ENCODE measurements at regions not wholly inside any gene's neighbourhood (a gene's known extent, or its start where the extent isn't known, plus 50 kb on each side); places are given as distances from the start of the nearest gene placed in this dataset.
"Not testable (repeated sequence)": the region's sequence is repeated elsewhere in the genome, so short reads cannot be mapped to it uniquely, and the experiment has no call there.

GRCh38 chr7:3117081-3117480 is 73.4 kb upstream of the CARD11 start:
- Mint-ChIP-seq H3K36me3 (ENCODE audit: insufficient read depth) (peaks cover 9% of the 10 kb centered on the region), H3K4me3 (peak overlapping the region; percentile 75), H3K4me1 (peaks cover 73% of the 10 kb centered on the region), H3K27ac (ENCODE audit: low read depth) (peak overlapping the region; percentile 94), H3K27me3 (no peaks in the 10 kb centered on the region), H3K9me3 (peaks cover 22% of the 10 kb centered on the region)
- ATAC-seq (replicated peaks; ENCODE audit: extremely low read depth, poor library complexity, severe bottlenecking) (no peak), DNase-seq (ENCODE audit: low spot score in 2 of 2) (no peak)

GRCh38 chr7:3117488-3118231 is 74.0 kb upstream of the CARD11 start:
- Mint-ChIP-seq H3K9me3 (peaks cover 21% of the 10 kb centered on the region), H3K27me3 (no peaks in the 10 kb centered on the region), H3K4me3 (peak overlapping the region; percentile 75), H3K4me1 (peaks cover 67% of the 10 kb centered on the region), H3K27ac (ENCODE audit: low read depth) (peak overlapping the region; percentile 94), H3K36me3 (ENCODE audit: insufficient read depth) (peaks cover 8% of the 10 kb centered on the region)
- ATAC-seq (replicated peaks; ENCODE audit: extremely low read depth, poor library complexity, severe bottlenecking) (no peak), DNase-seq (ENCODE audit: low spot score in 2 of 2) (no peak)

- peak overlapping the region; percentile 32 for H3K27ac Mint-ChIP-seq (ENCODE audit: low read depth)
- H3K4me1 Mint-ChIP-seq, result peaks cover 53% of the 10 kb centered on the region
- ATAC-seq (replicated peaks; ENCODE audit: extremely low read depth, poor library complexity, severe bottlenecking); H3K36me3 Mint-ChIP-seq (ENCODE audit: insufficient read depth); H3K27me3 Mint-ChIP-seq; DNase-seq (ENCODE audit: low spot score in 2 of 2): not testable (repeated sequence)
- H3K4me3 Mint-ChIP-seq, result peak overlapping the region; percentile 36
- peaks cover 12% of the 10 kb centered on the region for H3K9me3 Mint-ChIP-seq
Measured at GRCh38 chr7:3119352-3119927, 75.8 kb upstream of the CARD11 start.

- DNase-seq (ENCODE audit: low spot score in 2 of 2), result no peak
- Mint-ChIP-seq H3K27ac (ENCODE audit: low read depth) (peak overlapping the region; percentile 32), H3K27me3 (no peaks in the 10 kb centered on the region), H3K36me3 (ENCODE audit: insufficient read depth) (peaks cover 2% of the 10 kb centered on the region), H3K4me3 (peak overlapping the region; percentile 36), H3K4me1 (peaks cover 48% of the 10 kb centered on the region), H3K9me3 (peaks cover 12% of the 10 kb centered on the region)
- no peak for ATAC-seq (replicated peaks; ENCODE audit: extremely low read depth, poor library complexity, severe bottlenecking)
Measured at GRCh38 chr7:3119963-3120362, 76.3 kb upstream of the CARD11 start.

- peaks cover 42% of the 10 kb centered on the region for H3K4me1 Mint-ChIP-seq
- ATAC-seq (replicated peaks; ENCODE audit: extremely low read depth, poor library complexity, severe bottlenecking), result peak; percentile 88
- DNase-seq (ENCODE audit: low spot score in 2 of 2), result peak in 1 of 2 donors; percentile 21
- no peaks in the 10 kb centered on the region for H3K27me3 Mint-ChIP-seq
- H3K36me3 Mint-ChIP-seq (ENCODE audit: insufficient read depth), result peaks cover 2% of the 10 kb centered on the region
- H3K9me3 Mint-ChIP-seq, result peaks cover 12% of the 10 kb centered on the region
- H3K4me3 Mint-ChIP-seq, result peak overlapping the region; percentile 36
- H3K27ac Mint-ChIP-seq (ENCODE audit: low read depth), result peak overlapping the region; percentile 32
Measured at GRCh38 chr7:3120513-3120912, 76.8 kb upstream of the CARD11 start.

GRCh38 chr7:3128857-3129490 is 85.3 kb upstream of the CARD11 start:
- Mint-ChIP-seq H3K27ac (ENCODE audit: low read depth) (no peak overlapping the region), H3K27me3 (no peaks in the 10 kb centered on the region), H3K36me3 (ENCODE audit: insufficient read depth) (no peaks in the 10 kb centered on the region), H3K9me3 (no peaks in the 10 kb centered on the region), H3K4me1 (no peaks in the 10 kb centered on the region), H3K4me3 (no peak overlapping the region)
- ATAC-seq (replicated peaks; ENCODE audit: extremely low read depth, poor library complexity, severe bottlenecking) (no peak), DNase-seq (ENCODE audit: low spot score in 2 of 2) (no peak)

GRCh38 chr7:3133811-3134385 is 90.2 kb upstream of the CARD11 start:
- no peaks in the 10 kb centered on the region for H3K4me1 Mint-ChIP-seq
- H3K9me3 Mint-ChIP-seq, result no peaks in the 10 kb centered on the region
- H3K27ac Mint-ChIP-seq (ENCODE audit: low read depth), result no peak overlapping the region
- ATAC-seq (replicated peaks; ENCODE audit: extremely low read depth, poor library complexity, severe bottlenecking) (no peak), DNase-seq (ENCODE audit: low spot score in 2 of 2) (no peak)
- peaks cover 9% of the 10 kb centered on the region for H3K27me3 Mint-ChIP-seq
- no peak overlapping the region for H3K4me3 Mint-ChIP-seq
- no peaks in the 10 kb centered on the region for H3K36me3 Mint-ChIP-seq (ENCODE audit: insufficient read depth)

GRCh38 chr7:3134745-3135144 is 91.1 kb upstream of the CARD11 start:
- H3K36me3 Mint-ChIP-seq (ENCODE audit: insufficient read depth), result no peaks in the 10 kb centered on the region
- H3K27me3 Mint-ChIP-seq, result peaks cover 9% of the 10 kb centered on the region
- DNase-seq (ENCODE audit: low spot score in 2 of 2), result no peak
- no peaks in the 10 kb centered on the region for H3K9me3 Mint-ChIP-seq
- no peak for ATAC-seq (replicated peaks; ENCODE audit: extremely low read depth, poor library complexity, severe bottlenecking)
- H3K4me1 Mint-ChIP-seq, result no peaks in the 10 kb centered on the region
- no peak overlapping the region for H3K27ac Mint-ChIP-seq (ENCODE audit: low read depth)
- no peak overlapping the region for H3K4me3 Mint-ChIP-seq

- H3K9me3 Mint-ChIP-seq, result no peaks in the 10 kb centered on the region
- H3K36me3 Mint-ChIP-seq (ENCODE audit: insufficient read depth), result no peaks in the 10 kb centered on the region
- no peak for DNase-seq (ENCODE audit: low spot score in 2 of 2)
- no peak for ATAC-seq (replicated peaks; ENCODE audit: extremely low read depth, poor library complexity, severe bottlenecking)
- H3K4me1 Mint-ChIP-seq, result no peaks in the 10 kb centered on the region
- H3K4me3 Mint-ChIP-seq, result no peak overlapping the region
- no peak overlapping the region for H3K27ac Mint-ChIP-seq (ENCODE audit: low read depth)
- peaks cover 9% of the 10 kb centered on the region for H3K27me3 Mint-ChIP-seq
Measured at GRCh38 chr7:3135626-3136025, 92.0 kb upstream of the CARD11 start.

- Mint-ChIP-seq H3K4me3 (no peak overlapping the region), H3K36me3 (ENCODE audit: insufficient read depth) (no peaks in the 10 kb centered on the region), H3K9me3 (no peaks in the 10 kb centered on the region), H3K27ac (ENCODE audit: low read depth) (no peak overlapping the region), H3K4me1 (no peaks in the 10 kb centered on the region), H3K27me3 (peaks cover 9% of the 10 kb centered on the region)
- ATAC-seq (replicated peaks; ENCODE audit: extremely low read depth, poor library complexity, severe bottlenecking) (no peak), DNase-seq (ENCODE audit: low spot score in 2 of 2) (no peak)
Measured at GRCh38 chr7:3138206-3138605, 94.5 kb upstream of the CARD11 start.

- H3K9me3 Mint-ChIP-seq, result no peaks in the 10 kb centered on the region
- H3K4me3 Mint-ChIP-seq, result no peak overlapping the region
- DNase-seq (ENCODE audit: low spot score in 2 of 2) (no peak), ATAC-seq (replicated peaks; ENCODE audit: extremely low read depth, poor library complexity, severe bottlenecking) (no peak)
- H3K27me3 Mint-ChIP-seq, result peaks cover 9% of the 10 kb centered on the region
- no peaks in the 10 kb centered on the region for H3K4me1 Mint-ChIP-seq
- no peaks in the 10 kb centered on the region for H3K36me3 Mint-ChIP-seq (ENCODE audit: insufficient read depth)
- no peak overlapping the region for H3K27ac Mint-ChIP-seq (ENCODE audit: low read depth)
Measured at GRCh38 chr7:3138997-3139396, 95.3 kb upstream of the CARD11 start.

GRCh38 chr7:3140834-3141233 is 97.2 kb upstream of the CARD11 start:
- ATAC-seq (replicated peaks; ENCODE audit: extremely low read depth, poor library complexity, severe bottlenecking) (no peak), DNase-seq (ENCODE audit: low spot score in 2 of 2) (no peak)
- no peaks in the 10 kb centered on the region for H3K9me3 Mint-ChIP-seq
- no peak overlapping the region for H3K4me3 Mint-ChIP-seq
- H3K36me3 Mint-ChIP-seq (ENCODE audit: insufficient read depth), result no peaks in the 10 kb centered on the region
- H3K27me3 Mint-ChIP-seq, result peaks cover 9% of the 10 kb centered on the region
- no peaks in the 10 kb centered on the region for H3K4me1 Mint-ChIP-seq
- H3K27ac Mint-ChIP-seq (ENCODE audit: low read depth), result no peak overlapping the region

- no peaks in the 10 kb centered on the region for H3K9me3 Mint-ChIP-seq
- no peak overlapping the region for H3K27ac Mint-ChIP-seq (ENCODE audit: low read depth)
- peaks cover 4% of the 10 kb centered on the region for H3K27me3 Mint-ChIP-seq
- H3K4me3 Mint-ChIP-seq, result no peak overlapping the region
- ATAC-seq (replicated peaks; ENCODE audit: extremely low read depth, poor library complexity, severe bottlenecking), result no peak
- no peak for DNase-seq (ENCODE audit: low spot score in 2 of 2)
- no peaks in the 10 kb centered on the region for H3K4me1 Mint-ChIP-seq
- H3K36me3 Mint-ChIP-seq (ENCODE audit: insufficient read depth), result no peaks in the 10 kb centered on the region
Measured at GRCh38 chr7:3141326-3141725, 97.7 kb upstream of the CARD11 start.

Measured in central memory CD8-positive, alpha-beta T cell (primary cell).